Hematopoietic multipotent progenitor cell treated with erythropoietin and hydrocortisone succinate and interleukin-3 and kit ligand, for 6 days (in vitro differentiated cells): ENCODE measurements at regions not wholly inside any gene's neighbourhood (a gene's known extent, or its start where the extent isn't known, plus 50 kb on each side); places are given as distances from the start of the nearest gene placed in this dataset.
A peak's percentile ranks its signal among the peaks of the same experiment; 100 is the strongest.
"Not testable (repeated sequence)": the region's sequence is repeated elsewhere in the genome, so short reads cannot be mapped to it uniquely, and the experiment has no call there.

Source experiments
- DNase-seq: peaks from one replicate; pipeline ENCODE4 v3.0.0-alpha.2; 2015

- DNase-seq: not testable (repeated sequence)
These were observed 676.6 kb upstream of the AMELY start for GRCh38 chrY:7588176-7588575.

- no peak for DNase-seq
These were observed 651.0 kb upstream of the AMELY start for GRCh38 chrY:7562541-7562940.

- no peak for DNase-seq
These were observed 646.1 kb upstream of the AMELY start for GRCh38 chrY:7557675-7558074.

GRCh38 chrY:7555006-7555405 is 643.5 kb upstream of the AMELY start:
- DNase-seq: no peak

- DNase-seq: no peak
These were observed 633.5 kb upstream of the AMELY start for GRCh38 chrY:7545060-7545459.

GRCh38 chrY:7544172-7544770 is 632.7 kb upstream of the AMELY start:
- DNase-seq: no peak

- no peak for DNase-seq
These were observed 632.0 kb upstream of the AMELY start for GRCh38 chrY:7543506-7543905.

- no peak for DNase-seq
These were observed 630.8 kb upstream of the AMELY start for GRCh38 chrY:7542256-7542858.

GRCh38 chrY:7529396-7529795 is 617.8 kb upstream of the AMELY start:
- no peak for DNase-seq

- not testable (repeated sequence) for DNase-seq
These were observed 616.0 kb upstream of the AMELY start for GRCh38 chrY:7527568-7527967.

GRCh38 chrY:7518387-7518786 is 606.8 kb upstream of the AMELY start:
- DNase-seq: no peak

- no peak for DNase-seq
These were observed 604.7 kb upstream of the AMELY start for GRCh38 chrY:7516268-7516667.

- no peak for DNase-seq
These were observed 604.3 kb upstream of the AMELY start for GRCh38 chrY:7515812-7516211.

- DNase-seq: no peak
These were observed 591.3 kb upstream of the AMELY start for GRCh38 chrY:7502896-7503295.

GRCh38 chrY:7501236-7501635 is 589.7 kb upstream of the AMELY start:
- no peak for DNase-seq

- DNase-seq: no peak
These were observed 584.4 kb upstream of the AMELY start for GRCh38 chrY:7496001-7496400.

- DNase-seq: not testable (repeated sequence)
These were observed 573.1 kb upstream of the AMELY start for GRCh38 chrY:7484455-7485285.

GRCh38 chrY:7471976-7472375 is 560.4 kb upstream of the AMELY start:
- DNase-seq: no peak

- no peak for DNase-seq
These were observed 558.5 kb upstream of the AMELY start for GRCh38 chrY:7470037-7470436.

- DNase-seq: no peak
These were observed 557.6 kb upstream of the AMELY start for GRCh38 chrY:7468951-7469745.

GRCh38 chrY:7467796-7468520 is 556.4 kb upstream of the AMELY start:
- DNase-seq: peak; percentile 0

- no peak for DNase-seq
These were observed 553.7 kb upstream of the AMELY start for GRCh38 chrY:7465185-7465621.

GRCh38 chrY:7464742-7465141 is 553.2 kb upstream of the AMELY start:
- DNase-seq: no peak
